Stimulated activated CD8-positive, alpha-beta memory T cell treated with anti-CD3 and anti-CD28 coated beads, Interleukin-4, amount 100 ng/mL, for 4 hours (primary cell): ENCODE measurements at regions not wholly inside any gene's neighbourhood (a gene's known extent, or its start where the extent isn't known, plus 50 kb on each side); places are given as distances from the start of the nearest gene placed in this dataset.
"Not testable (repeated sequence)": the region's sequence is repeated elsewhere in the genome, so short reads cannot be mapped to it uniquely, and the experiment has no call there.

Source experiments
- DNase-seq, 2 donors: peaks; one replicate each; pipeline ENCODE4 v3.0.0-alpha.2; 2020; ENCODE audit warnings: low read depth in 2 of 2, low spot score in 1 of 2

- no peak for DNase-seq
Observed at GRCh38 chr17:5943982-5944381, 126.2 kb upstream of the WSCD1 start.

DNA sequence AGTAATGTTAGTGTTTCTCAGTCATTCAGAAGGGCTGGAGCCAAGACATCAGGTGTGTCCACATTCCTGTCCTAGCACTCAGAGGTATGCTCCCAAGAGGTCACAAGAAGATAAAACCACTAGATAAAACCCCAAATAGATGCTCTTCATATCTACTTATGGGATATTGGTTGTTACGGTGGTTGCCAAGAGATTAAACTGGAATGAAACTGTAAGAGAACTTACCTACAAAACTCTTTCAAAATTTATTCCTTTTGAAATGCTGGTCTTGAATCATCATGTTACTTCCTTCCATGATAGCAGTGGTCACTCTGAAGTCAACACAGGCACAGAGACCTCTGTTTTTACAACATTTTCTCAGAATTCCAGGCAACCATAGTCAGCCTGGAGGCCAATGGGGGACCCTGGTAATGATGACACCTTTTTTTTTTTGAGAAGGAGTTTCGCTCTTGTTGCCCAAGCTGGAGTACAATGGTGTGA, 122.4 kb upstream of the WSCD1 start:
- no peak for DNase-seq

DNA sequence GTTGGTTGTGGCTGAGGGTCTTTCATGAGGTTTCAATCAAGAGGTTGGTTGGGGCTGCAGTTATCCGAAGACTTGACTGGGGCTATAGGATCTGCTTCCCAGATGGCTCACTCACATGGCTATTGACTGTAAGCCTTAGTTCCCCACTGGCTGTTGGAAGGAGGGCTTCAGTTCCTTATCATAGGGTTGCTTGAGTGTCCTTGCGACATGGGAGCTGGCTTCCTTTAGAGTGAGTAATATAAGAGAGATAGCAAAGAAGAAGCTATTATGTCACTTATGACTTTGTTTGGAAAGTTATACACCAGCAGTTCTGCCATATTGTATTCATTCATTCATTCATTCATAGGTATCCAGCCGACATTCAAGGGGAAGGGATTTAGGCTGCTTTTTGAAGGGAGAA, 121.4 kb upstream of the WSCD1 start:
- no peak for DNase-seq

GRCh38 chr17:5950878-5951277, 119.3 kb upstream of the WSCD1 start:
- DNase-seq, result no peak

GRCh38 chr17:5951912-5952311, 118.3 kb upstream of the WSCD1 start:
- DNase-seq, result no peak

GRCh38 chr17:5952518-5952917, 117.7 kb upstream of the WSCD1 start:
- DNase-seq, result no peak

DNA sequence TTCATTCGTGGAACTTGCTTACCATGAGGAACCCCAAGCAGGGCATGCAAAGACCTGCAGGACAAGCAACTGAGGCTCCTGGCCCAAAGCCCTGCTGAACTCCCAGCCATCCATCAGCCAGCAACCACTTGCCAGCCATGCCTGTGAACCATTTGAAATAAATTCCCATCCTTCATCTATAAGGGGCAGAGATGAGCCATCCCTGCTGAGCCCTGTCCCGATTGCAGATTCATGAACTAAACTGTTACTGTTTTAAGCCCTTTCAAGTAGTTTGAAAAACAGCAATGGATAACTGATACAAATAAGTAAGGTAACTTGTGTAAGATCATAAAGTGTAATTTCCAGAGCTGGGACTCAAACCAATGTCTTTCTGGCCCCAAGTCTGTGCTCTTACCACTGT, 114.4 kb upstream of the WSCD1 start:
- DNase-seq, result no peak

GRCh38 chr17:5958850-5959249, 111.3 kb upstream of the WSCD1 start:
- DNase-seq, result no peak

DNA sequence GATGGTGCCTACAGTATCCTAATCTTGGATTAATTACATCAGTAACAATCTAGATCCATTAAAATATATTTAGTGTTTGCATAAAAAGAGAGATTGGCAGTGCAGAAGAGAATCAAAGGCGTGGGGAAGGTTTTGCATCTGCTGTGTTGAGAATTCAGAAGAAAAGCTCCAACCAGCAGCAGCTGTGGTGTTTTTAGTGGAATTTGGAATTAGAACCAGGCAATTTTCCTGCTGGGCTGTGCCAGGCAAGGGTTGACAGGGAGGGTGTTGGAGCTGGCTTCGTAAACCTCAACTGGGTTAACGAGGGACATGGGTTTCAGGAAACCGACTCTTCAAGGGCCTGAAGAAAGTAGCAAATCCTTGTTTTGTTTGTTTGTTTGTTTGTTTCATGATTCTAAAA, 107.8 kb upstream of the WSCD1 start:
- no peak for DNase-seq

DNA sequence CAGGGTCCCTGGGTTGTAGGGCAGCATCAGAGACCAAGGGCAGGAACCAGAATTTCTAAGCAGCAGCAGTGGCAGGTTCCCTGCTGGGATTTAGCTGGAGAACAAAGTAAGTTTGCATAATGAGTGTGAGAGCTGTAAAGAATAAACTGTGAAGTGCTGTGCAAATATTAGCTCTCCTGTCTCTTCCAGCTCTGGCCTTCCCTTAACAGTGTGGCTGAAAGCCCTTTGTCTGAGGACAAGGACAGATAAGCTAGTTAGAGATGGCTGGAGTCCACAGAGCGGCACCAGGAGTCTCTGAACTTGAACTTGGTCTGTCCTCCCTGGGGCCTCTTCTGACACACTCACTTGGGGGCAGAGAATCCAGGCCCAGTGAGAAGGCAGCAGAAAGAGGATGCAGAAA, 98.2 kb upstream of the WSCD1 start:
- DNase-seq, result no peak

GRCh38 chr17:5973410-5973809, 96.8 kb upstream of the WSCD1 start:
- DNase-seq, result no peak

GRCh38 chr17:5975661-5976060, 94.5 kb upstream of the WSCD1 start:
- no peak for DNase-seq

DNA sequence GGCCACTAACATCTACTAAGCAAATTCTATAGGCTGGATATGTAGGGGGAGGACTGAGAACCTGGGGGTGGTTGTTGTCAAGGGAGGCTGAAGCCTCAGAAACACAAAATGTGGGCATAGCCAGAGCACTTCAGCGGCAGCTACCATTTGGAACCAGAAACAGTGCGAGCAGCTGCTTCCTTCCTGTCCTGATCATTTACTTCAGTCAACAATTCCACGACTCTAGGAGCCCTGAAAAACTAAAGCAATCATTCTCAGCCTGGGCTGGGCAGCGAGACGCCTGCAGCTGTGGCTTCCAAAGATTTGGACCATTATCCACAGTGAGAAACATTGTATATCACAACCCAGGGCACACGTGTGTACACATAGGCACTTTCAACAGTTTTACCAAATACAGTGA, 93.9 kb upstream of the WSCD1 start:
- DNase-seq, result no peak

GRCh38 chr17:5978496-5978895, 91.7 kb upstream of the WSCD1 start:
- DNase-seq, result no peak

DNA sequence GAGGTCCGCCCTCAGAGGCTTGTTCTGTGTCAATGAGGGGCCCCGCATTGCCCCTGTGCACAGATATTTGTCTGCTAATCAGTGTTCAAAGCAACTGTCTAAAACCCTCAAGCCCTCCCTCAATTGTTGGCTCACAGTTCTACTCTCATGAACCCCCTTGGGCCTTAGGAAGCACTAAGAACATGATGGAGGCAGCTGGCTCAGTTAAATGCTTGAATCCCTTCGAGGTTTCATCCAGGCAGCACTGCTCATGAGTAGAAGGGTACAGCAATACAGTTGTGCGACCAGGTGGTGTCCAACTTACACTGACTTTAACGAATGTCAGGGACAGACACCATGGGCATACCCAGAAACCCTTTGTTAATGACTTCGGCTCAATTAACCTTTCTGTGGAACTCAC, 89.2 kb upstream of the WSCD1 start:
- no peak for DNase-seq

DNA sequence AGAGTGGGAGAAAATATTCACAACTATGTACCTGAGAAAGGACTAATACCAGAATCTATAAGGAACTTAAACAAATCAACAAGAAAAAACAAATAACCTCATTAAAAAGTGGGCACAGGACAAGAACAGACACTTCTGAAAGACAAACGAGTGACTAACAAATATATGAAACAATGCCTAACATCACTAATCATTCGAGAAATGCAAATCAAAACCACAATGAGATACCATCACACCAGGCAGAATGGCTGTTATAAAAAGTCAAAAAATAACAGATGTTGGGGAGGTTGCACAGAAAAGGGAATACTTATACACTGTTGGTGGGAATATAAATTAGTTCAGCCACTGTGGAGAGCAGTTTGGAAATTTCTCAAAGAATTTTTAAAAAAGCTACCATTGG, 83.5 kb upstream of the WSCD1 start:
- no peak for DNase-seq

DNA sequence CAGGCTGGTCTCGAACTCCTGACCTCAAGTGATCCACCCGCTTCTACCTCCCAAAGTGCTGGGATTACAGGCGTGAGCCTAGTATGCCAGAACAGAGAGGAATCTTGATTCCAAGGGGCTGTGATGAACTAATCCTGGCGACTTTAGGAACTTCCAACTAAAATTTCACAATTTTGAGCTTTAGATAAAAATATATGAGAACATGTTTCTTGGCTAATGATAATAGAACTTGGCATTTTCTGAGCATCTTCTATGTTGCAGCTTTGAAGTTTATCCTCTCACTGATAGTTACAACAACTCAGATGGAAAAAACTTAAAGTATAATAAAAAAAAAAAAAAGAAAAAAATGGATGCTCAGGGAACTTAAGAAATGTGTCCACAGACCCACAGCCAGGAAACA, 69.8 kb upstream of the WSCD1 start:
- DNase-seq, result no peak

DNA sequence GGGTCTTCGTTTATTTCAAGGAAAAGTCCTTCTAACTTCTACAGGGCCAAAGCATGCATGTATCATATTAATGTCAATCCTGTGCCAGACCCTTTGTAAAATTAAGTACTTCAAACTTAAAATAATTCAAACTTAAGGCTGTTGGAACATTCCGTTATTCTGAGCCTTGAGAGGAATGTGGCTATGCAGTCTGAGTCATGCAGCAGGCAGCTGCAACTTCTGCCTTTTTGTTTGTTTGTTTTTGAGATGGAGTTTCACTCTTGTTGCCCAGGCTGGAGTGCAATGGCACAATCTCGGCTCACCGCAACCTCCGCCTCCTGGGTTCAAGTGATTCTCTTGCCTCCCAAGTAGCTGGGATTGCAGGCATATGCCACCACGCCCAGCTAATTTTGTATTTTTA, 67.0 kb upstream of the WSCD1 start:
- DNase-seq, result not testable (repeated sequence)

GRCh38 chr17:6005939-6006338, 64.2 kb upstream of the WSCD1 start:
- DNase-seq, result no peak

GRCh38 chr17:6011206-6011605, 59.0 kb upstream of the WSCD1 start:
- no peak for DNase-seq

DNA sequence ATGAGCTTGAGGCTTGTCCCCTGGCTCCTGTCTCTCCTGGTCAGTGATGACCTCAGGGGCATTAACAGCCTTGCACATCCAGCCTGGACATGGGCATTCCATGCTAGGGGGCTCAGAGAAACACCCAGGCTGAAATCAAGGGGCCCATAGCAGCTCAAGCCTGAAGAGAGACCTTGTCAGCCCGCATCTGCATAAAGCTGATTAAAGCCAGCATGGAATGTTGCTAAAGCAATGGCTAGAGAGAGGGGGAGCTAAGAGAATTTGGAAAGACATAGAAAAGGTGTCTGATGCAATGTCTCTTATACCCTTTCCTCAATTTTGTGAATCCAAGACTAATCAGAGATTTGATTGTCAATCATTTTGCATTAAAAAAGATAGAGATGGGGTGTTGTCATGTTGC, 51.4 kb upstream of the WSCD1 start:
- DNase-seq, result no peak

- no peak for DNase-seq
Observed at GRCh38 chr17:6019959-6020358, 50.2 kb upstream of the WSCD1 start.

- DNase-seq, result no peak
Observed at GRCh38 chr17:6020376-6021010, 49.7 kb upstream of the WSCD1 start.
